ENCODE measurements at regions not wholly inside any gene's neighbourhood (a gene's known extent, or its start where the extent isn't known, plus 50 kb on each side); places are given as distances from the start of the nearest gene placed in this dataset.
A peak's percentile ranks its signal among the peaks of the same experiment; 100 is the strongest.

GRCh38 chr20:22354647-22355046 is 229.7 kb downstream of the FOXA2 start:
- FAIRE-seq = no peak

GRCh38 chr20:22353586-22353985 is 230.8 kb downstream of the FOXA2 start:
- FAIRE-seq (no peak), ATAC-seq (no peak), DNase-seq (ENCODE audit: extremely low read depth in 1 of 4, low spot score in 3 of 4) (peak in 1 of 4 experiments; percentile 7)
- ChIA-PET CTCF (ENCODE audit: low intra/inter-chr PET ratio) (no interaction called here), POLR2A (no interaction called here)
- Histone ChIP-seq H3K9me1 (ENCODE audit: control insufficient read depth, insufficient read depth, low read length) (no peaks in the 10 kb centered on the region), H4K20me1 (replicated peaks; ENCODE audit: control insufficient read depth, insufficient read depth, low read length) (no peaks in the 10 kb centered on the region), H3K4me1 (replicated peaks in 1 of 2; ENCODE audit: control insufficient read depth in 2 of 2, insufficient read depth in 2 of 2, low read length in 2 of 2) (peaks cover 0 to 3% of the 10 kb centered on the region in 2 experiments; a peak in 2 of 5 replicates), H3K27ac (ENCODE audit: extremely low read depth, low read depth, low read length) (no peak overlapping the region), H3K36me3 (ENCODE audit: control insufficient read depth, insufficient read depth, low read length) (no peaks in the 10 kb centered on the region), H3K9me3 (replicated peaks; ENCODE audit: control insufficient read depth, insufficient read depth, low read depth, low read length) (no peaks in the 10 kb centered on the region), H3K9ac (ENCODE audit: insufficient read depth in 1 of 2, low read depth in 2 of 2, low read length in 2 of 2) (no peak overlapping the region), H3K27me3 (ENCODE audit: control insufficient read depth in 2 of 2, insufficient read depth in 2 of 2, low read length in 2 of 2) (no peaks in the 10 kb centered on the region), H3K79me2 (ENCODE audit: control insufficient read depth, insufficient read depth, low read length) (no peaks in the 10 kb centered on the region), H3K4me2 (ENCODE audit: insufficient read depth, low read length) (no peak overlapping the region), H3K4me3 (no peak overlapping the region), H2AFZ (ENCODE audit: low read depth, low read length) (no peak overlapping the region)
- intact Hi-C loops (cut with micrococcal nuclease) = no loop called here
- in situ Hi-C loops (cut with MboI) = no loop called here
- no TSS peak for BruUV-seq (replicated peaks)
- 4% methylated on average over 2 of the region's 2 CpGs for WGBS (ENCODE audit: insufficient coverage, low coverage, missing lambda C conversion rate)
- TF ChIP-seq U2AF1 (optimal IDR thresholded peaks at IDR 0.05; ENCODE audit: low read depth, low read length) (no peak), TCF15 (CRISPR knock-in tag; IDR thresholded peaks at IDR 0.05) (no peak), POLR2A (conservative IDR thresholded peaks at IDR 0.05) (no peak), RUNX1 (IDR thresholded peaks at IDR 0.05; ENCODE audit: low read depth) (no peak), ETV5 (CRISPR knock-in tag; IDR thresholded peaks at IDR 0.05; ENCODE audit: low read depth) (no peak), ZFPM2 (CRISPR knock-in tag; IDR thresholded peaks at IDR 0.05) (no peak), ZNF780A (CRISPR knock-in tag; IDR thresholded peaks at IDR 0.05) (no peak), CLOCK (CRISPR knock-in tag; IDR thresholded peaks at IDR 0.05; ENCODE audit: borderline replicate concordance) (no peak), POLR3G (IDR thresholded peaks at IDR 0.05; ENCODE audit: extremely low read depth, insufficient read length, insufficient replicate concordance) (no peak), ZNF316 (IDR thresholded peaks at IDR 0.05) (peak; percentile 89), MBD2 (IDR thresholded peaks at IDR 0.05; ENCODE audit: borderline replicate concordance, low read depth) (no peak)

More at GRCh38 chr20:22354647-22355046, 229.7 kb downstream of the FOXA2 start:
- H3K4me2 ChIP-seq (ENCODE audit: insufficient read depth, low read length) = no peak overlapping the region
- peaks cover 0 to 3% of the 10 kb centered on the region in 2 experiments; a peak in 1 of 5 replicates for H3K4me1 ChIP-seq (replicated peaks in 1 of 2; ENCODE audit: control insufficient read depth in 2 of 2, insufficient read depth in 2 of 2, low read length in 2 of 2)
- no peaks in the 10 kb centered on the region for H4K20me1 ChIP-seq (replicated peaks; ENCODE audit: control insufficient read depth, insufficient read depth, low read length)
- in situ Hi-C loops (cut with MboI) = no loop called here
- TF ChIP-seq MYBL2 (IDR thresholded peaks at IDR 0.05; ENCODE audit: low read depth) (no peak), MYBL2 (CRISPR knock-in tag; IDR thresholded peaks at IDR 0.05; ENCODE audit: borderline replicate concordance) (no peak), CEBPB (tag; IDR thresholded peaks at IDR 0.05) (peak; percentile 35)
- ATAC-seq (no peak), DNase-seq (ENCODE audit: extremely low read depth in 1 of 4, low spot score in 3 of 4) (no peak)
- H3K9ac ChIP-seq (ENCODE audit: insufficient read depth in 1 of 2, low read depth in 2 of 2, low read length in 2 of 2) = no peak overlapping the region
- no peak overlapping the region for H2AFZ ChIP-seq (ENCODE audit: low read depth, low read length)
- H3K9me3 ChIP-seq (replicated peaks; ENCODE audit: control insufficient read depth, insufficient read depth, low read depth, low read length) = no peaks in the 10 kb centered on the region
- H3K27me3 ChIP-seq (ENCODE audit: control insufficient read depth in 2 of 2, insufficient read depth in 2 of 2, low read length in 2 of 2) = no peaks in the 10 kb centered on the region
- no peaks in the 10 kb centered on the region for H3K9me1 ChIP-seq (ENCODE audit: control insufficient read depth, insufficient read depth, low read length)
- no peak overlapping the region for H3K27ac ChIP-seq (ENCODE audit: extremely low read depth, low read depth, low read length)
- intact Hi-C loops (cut with micrococcal nuclease) = no loop called here
- no peaks in the 10 kb centered on the region for H3K36me3 ChIP-seq (ENCODE audit: control insufficient read depth, insufficient read depth, low read length)
- ChIA-PET POLR2A (interaction anchor here (0.8 kb wide), 1 partner anchor 223 kb away, joined by 3 read pairs; no protein-coding TSS in a partner anchor), CTCF (ENCODE audit: low intra/inter-chr PET ratio) (no interaction called here)
- no peak overlapping the region for H3K4me3 ChIP-seq
- 58% methylated on average over 1 of the region's 1 CpG for WGBS (ENCODE audit: insufficient coverage, low coverage, missing lambda C conversion rate)
- H3K79me2 ChIP-seq (ENCODE audit: control insufficient read depth, insufficient read depth, low read length) = no peaks in the 10 kb centered on the region
- no TSS peak for BruUV-seq (replicated peaks)

Data from K562 (cell line).